Esophagus muscularis mucosa (tissue), 4 donors: ENCODE measurements at regions not wholly inside any gene's neighbourhood (a gene's known extent, or its start where the extent isn't known, plus 50 kb on each side); places are given as distances from the start of the nearest gene placed in this dataset.

Source experiments
- CTCF ChIP-seq, 3 experiments: fragments of 200-600 bp in 2 of 3; fragments of 450-650 bp in 1 of 3; sonication (generic) in 2 of 3; IDR thresholded peaks; one replicate each; pipeline ENCODE4 v1.5.1; 2017 to 2019; ENCODE audit warnings: antibody characterized with exemption in 3 of 3, mild to moderate bottlenecking in 2 of 3, moderate library complexity in 1 of 3
- EP300 ChIP-seq: sonication (generic); formaldehyde crosslinking; IDR thresholded peaks from one replicate; pipeline ENCODE4 v1.6.1; 2017; ENCODE audit warnings: antibody characterized with exemption
- POLR2A ChIP-seq: fragments of 450-650 bp; IDR thresholded peaks from one replicate; pipeline ENCODE4 v1.6.1; 2017; ENCODE audit warnings: antibody characterized with exemption, moderate library complexity, mild to moderate bottlenecking, low read depth
- POLR2AphosphoS5 ChIP-seq, 2 donors: sonication (generic); formaldehyde crosslinking; IDR thresholded peaks; one replicate each; pipeline ENCODE4 v1.6.1; 2017; ENCODE audit warnings: antibody characterized with exemption in 2 of 2

- TF ChIP-seq CTCF (IDR thresholded peaks at IDR 0.05) (no peak), EP300 (no peak), POLR2A (no peak), POLR2AphosphoS5 (IDR thresholded peaks at IDR 0.05) (no peak)
Observed at GRCh38 chr10:130897815-130898214, 413.7 kb downstream of the TCERG1L start.
